HG03039 (cell line): ENCODE measurements at regions not wholly inside any gene's neighbourhood (a gene's known extent, or its start where the extent isn't known, plus 50 kb on each side); places are given as distances from the start of the nearest gene placed in this dataset.
"Not testable (repeated sequence)": the region's sequence is repeated elsewhere in the genome, so short reads cannot be mapped to it uniquely, and the experiment has no call there.

Source experiments
- ATAC-seq: cut with Tn5 transposase; IDR thresholded peaks from one replicate; pipeline ENCODE4 v1.9.1; 2021; ENCODE audit warnings: mild to moderate bottlenecking, moderate library complexity; ENCODE audit not compliant: unreplicated experiment

GRCh38 chr7:125299003-125299765, 369.6 kb upstream of the POT1 start:
- ATAC-seq = no peak

- no peak for ATAC-seq
These were observed 350.3 kb upstream of the POT1 start for GRCh38 chr7:125279961-125280360.

GRCh38 chr7:125278318-125278717, 348.7 kb upstream of the POT1 start:
- no peak for ATAC-seq

- ATAC-seq = not testable (repeated sequence)
These were observed 345.1 kb upstream of the POT1 start for GRCh38 chr7:125274742-125275141.

- ATAC-seq = not testable (repeated sequence)
These were observed 334.7 kb upstream of the POT1 start for GRCh38 chr7:125264174-125264856.

- not testable (repeated sequence) for ATAC-seq
These were observed 329.3 kb upstream of the POT1 start for GRCh38 chr7:125258876-125259417.

- ATAC-seq = no peak
These were observed 328.0 kb upstream of the POT1 start for GRCh38 chr7:125257617-125258016.

- ATAC-seq = no peak
These were observed 326.8 kb upstream of the POT1 start for GRCh38 chr7:125256446-125256845.

GRCh38 chr7:125255810-125256209, 326.2 kb upstream of the POT1 start:
- no peak for ATAC-seq

GRCh38 chr7:125254566-125254965, 324.9 kb upstream of the POT1 start:
- no peak for ATAC-seq

- ATAC-seq = no peak
These were observed 324.0 kb upstream of the POT1 start for GRCh38 chr7:125253452-125254190.

GRCh38 chr7:125247514-125248098, 318.0 kb upstream of the POT1 start:
- no peak for ATAC-seq

- ATAC-seq = no peak
These were observed 317.1 kb upstream of the POT1 start for GRCh38 chr7:125246706-125247105.

GRCh38 chr7:125241548-125241947, 311.9 kb upstream of the POT1 start:
- ATAC-seq = no peak

- no peak for ATAC-seq
These were observed 293.0 kb upstream of the POT1 start for GRCh38 chr7:125222596-125222995.

- no peak for ATAC-seq
These were observed 288.5 kb upstream of the POT1 start for GRCh38 chr7:125218076-125218475.

GRCh38 chr7:125201002-125201401, 271.4 kb upstream of the POT1 start:
- no peak for ATAC-seq

GRCh38 chr7:125197731-125198393, 268.2 kb upstream of the POT1 start:
- ATAC-seq = no peak

GRCh38 chr7:125195156-125195555, 265.5 kb upstream of the POT1 start:
- ATAC-seq = no peak

GRCh38 chr7:125193263-125193662, 263.6 kb upstream of the POT1 start:
- no peak for ATAC-seq

GRCh38 chr7:125184801-125185200, 255.2 kb upstream of the POT1 start:
- no peak for ATAC-seq
